IPS-NIHi7 (cell line): ENCODE measurements at regions not wholly inside any gene's neighbourhood (a gene's known extent, or its start where the extent isn't known, plus 50 kb on each side); places are given as distances from the start of the nearest gene placed in this dataset.

Experiments used
- DNase-seq: peaks from one replicate; pipeline ENCODE4 v3.0.0; 2012; ENCODE audit warnings: mixed read lengths; ENCODE audit errors: extremely low spot score

DNA sequence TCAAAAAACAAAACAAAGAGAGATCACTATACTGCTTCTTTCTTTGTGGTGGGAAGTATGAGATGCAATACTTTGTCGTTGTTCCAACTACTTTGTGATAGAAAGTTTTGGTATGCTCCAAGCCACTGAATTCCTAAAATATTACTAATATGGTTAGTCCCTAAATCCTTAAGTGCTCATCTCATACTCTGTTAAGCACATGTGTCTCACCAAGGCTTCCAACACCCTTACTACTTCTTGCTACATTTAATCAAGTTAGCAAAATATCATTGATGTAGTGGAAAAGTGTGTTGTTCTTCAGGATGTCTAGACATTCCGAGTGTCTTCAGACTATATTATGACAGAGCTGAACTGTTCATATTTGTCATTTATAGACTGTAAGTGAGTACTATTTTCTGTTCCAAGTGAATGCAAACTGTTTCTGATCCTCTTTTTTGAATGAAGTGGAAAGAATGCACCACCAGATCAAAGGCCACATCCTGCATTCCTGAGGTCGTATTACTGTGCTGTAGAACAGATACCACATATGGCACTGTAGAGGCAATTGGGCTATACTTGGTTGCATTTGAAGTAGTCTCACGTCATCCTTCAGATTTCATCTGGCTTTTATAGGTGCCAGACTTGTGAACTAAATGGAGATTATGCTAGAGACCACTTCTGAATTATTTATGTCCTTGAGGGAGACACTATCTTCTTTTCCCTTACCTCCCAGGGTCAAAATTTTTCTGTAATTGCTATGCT, 298.4 kb upstream of the ZNF521 start:
- DNase-seq: no peak

DNA sequence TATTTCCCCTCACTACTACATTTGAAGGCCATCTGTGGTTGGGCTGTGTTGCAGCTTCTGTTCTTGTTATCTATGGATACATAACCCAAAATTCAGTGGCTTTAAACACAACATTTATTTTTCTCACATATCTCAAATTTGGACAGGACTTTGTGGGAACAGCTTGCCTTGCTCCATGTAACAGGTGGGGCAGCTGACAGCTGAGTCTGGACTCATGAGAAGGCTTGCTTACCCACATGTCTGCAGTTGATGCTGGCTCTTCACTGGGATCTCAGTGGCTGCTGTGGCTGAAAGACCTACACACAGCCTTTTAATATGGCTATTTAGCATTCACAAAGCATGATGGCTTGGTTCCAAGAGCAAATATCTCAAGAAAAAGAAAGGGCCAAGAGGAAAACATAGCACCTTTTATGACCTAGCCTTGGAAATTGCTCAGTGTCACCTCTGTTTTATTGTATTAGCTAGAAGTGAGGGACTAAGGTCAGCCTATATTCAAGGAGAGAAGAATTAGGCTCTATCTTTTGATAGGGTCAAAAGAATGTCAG, 296.8 kb upstream of the ZNF521 start:
- no peak for DNase-seq

DNA sequence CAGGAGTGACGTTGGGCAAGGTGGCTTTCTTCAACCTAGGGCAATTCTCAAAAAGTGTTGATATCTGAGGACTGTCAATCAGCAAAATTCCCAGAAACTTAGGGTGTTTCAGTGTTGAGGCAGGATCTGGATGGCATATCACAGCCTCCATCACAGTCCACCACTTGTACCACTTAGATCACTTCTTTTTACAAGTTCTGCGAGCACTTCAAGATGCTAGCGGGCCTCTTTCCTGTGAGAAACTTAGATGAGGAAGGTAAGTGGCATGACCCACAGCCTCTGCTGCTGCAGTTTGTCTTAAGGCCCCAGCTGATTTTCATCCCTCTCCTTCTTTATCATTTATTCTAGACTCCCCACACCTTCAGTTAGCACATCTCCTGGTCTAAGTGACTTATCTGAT, 295.4 kb upstream of the ZNF521 start:
- DNase-seq: no peak

DNA sequence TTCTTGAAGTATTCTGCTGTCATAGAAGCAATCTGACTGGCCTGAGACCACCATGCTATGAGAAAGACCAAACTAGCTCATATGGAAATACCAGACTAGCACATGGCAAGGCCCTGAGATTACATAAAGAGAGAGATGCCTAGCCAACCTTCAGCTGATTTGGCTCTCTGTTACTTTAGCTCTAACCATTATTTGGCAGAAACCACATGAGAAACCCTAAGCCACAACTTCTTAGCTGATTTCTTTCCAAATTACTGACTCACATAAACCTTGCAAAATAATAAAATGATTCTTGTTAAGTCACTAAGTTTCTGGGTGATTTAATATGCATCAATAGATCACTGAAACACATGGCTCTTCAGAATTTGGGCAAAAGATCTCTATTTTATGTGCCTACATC, 295.0 kb upstream of the ZNF521 start:
- DNase-seq: no peak

- no peak for DNase-seq
These were observed 287.6 kb upstream of the ZNF521 start for GRCh38 chr18:25639596-25639995.

DNA sequence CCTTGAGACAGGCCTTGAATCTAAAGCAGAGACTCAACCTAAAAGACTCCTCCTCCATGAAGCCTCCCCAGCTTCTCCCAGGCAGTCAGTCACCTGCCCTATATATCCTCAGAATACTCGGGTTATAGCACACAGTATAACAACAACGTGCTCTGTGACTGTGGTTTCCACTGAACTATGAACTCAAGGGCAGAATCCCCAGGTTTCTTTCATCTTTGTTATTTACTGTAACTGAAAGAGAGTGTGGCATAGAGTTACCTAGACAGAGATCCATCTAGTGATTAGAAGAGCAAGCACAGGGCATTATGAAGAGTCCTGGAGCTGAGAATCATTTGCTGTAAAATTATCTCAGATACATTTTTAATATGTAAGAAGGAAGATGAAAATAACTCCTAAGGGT, 281.6 kb upstream of the ZNF521 start:
- DNase-seq: no peak

GRCh38 chr18:25630682-25631081, 278.7 kb upstream of the ZNF521 start:
- DNase-seq: no peak

DNA sequence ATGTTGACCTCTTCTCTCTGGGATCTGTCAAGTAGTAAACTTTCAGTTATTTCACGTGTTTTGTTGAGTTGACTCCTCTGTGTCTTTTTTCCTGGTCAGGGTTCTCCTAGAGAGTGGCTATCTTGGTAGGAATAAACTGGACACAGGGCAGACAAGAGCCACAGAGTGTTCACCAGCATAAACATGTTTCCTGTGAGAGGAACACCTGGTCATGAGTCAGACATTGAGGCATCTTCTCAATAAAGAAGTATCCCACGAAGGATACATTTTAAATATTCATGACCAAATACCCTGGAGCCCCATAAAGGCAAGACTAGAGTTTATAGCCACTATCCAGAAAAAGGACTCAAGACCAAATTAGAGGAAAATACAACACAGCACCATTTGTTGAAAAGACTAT, 269.7 kb upstream of the ZNF521 start:
- DNase-seq: no peak

- DNase-seq: no peak
These were observed 269.2 kb upstream of the ZNF521 start for GRCh38 chr18:25621144-25621543.

DNA sequence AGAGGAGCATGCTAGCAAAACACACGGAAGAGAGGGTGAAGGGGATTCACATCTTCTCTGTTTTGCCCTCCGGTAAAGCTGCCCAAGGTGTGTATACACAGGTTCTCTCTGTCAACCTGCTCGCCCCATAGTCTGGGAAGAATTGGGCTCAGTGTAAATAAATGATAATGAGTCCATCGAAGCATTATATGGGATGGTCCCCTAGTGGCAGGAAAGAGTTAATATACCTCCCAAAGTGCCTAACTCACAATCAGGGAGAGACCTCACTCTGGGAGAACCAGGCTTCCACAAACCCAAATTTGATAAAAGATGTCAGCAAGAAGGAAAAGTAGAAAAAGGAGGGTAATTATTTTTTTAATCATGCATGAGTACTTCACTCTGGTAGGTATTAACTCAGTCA, 262.2 kb upstream of the ZNF521 start:
- DNase-seq: no peak

GRCh38 chr18:25612466-25612865, 260.5 kb upstream of the ZNF521 start:
- DNase-seq: no peak

- DNase-seq: no peak
These were observed 256.1 kb upstream of the ZNF521 start for GRCh38 chr18:25608091-25608490.

DNA sequence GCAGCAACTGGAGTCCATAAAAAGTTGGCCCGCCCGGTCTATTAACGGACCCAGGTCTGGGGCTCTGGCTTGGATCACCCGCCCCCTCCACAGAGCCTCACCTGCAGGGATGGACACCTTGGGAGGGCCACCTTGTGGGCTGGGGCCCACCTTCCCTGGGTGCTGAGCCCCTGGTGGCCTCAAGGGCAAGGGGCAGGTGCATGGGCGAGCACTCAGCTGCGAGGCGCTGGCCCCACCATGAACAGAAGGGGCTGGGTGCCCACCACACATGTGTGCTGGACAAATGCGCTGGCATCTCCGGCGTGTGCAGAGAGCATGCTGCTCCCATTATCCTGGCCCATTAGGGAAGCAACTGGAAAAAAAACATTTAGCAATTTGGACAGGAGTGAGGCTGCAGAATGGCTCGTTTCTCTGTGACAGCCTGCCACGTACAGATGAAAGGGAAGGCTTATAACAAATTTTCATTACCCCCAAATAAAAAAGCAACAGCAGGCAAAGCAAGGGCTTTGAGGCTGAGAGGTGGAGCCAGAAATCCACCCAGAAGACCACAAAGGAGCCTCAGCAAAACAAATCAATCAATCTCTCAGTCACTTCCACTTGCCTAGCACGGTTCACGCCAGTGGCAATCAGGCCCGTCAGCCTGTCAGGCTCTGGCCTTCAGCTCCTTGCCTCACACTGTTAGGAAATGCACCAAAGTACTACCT, 253.1 kb upstream of the ZNF521 start:
- no peak for DNase-seq

DNA sequence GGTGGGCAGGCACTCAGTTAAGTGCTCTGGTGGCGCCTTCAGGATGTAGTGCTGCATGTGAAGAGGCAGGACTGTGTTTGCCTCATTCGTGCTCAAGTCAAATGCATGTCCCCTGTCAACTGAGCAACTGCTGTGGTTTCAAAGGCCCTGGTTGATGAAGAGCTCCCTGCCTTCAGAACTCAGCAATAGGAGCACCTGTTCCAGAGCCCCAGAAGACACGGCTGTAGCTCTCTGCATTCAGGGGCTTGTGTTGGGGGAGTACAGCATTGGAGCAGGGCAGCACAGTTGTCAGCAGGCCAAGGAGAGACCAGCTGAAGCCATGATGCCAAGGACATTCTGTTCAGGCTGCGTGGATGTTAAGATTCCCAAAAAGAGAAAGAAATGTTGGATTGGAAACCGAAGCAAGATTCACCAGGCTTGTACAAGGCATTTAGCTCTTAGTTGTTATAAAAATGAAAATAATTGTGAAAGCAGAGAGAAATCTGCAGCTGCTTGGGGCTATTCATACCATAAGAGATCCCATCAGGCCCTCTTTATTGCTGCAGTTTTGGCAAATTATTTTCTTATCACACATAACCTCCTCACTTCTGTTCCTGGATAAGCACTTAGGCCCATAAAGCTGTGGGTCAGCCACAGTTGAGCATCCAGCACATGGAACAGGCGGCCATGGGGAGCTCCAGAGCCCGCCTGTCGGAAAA, 252.4 kb upstream of the ZNF521 start:
- DNase-seq: no peak

GRCh38 chr18:25599443-25599842, 247.5 kb upstream of the ZNF521 start:
- DNase-seq: no peak

- no peak for DNase-seq
These were observed 245.5 kb upstream of the ZNF521 start for GRCh38 chr18:25597476-25597875.

DNA sequence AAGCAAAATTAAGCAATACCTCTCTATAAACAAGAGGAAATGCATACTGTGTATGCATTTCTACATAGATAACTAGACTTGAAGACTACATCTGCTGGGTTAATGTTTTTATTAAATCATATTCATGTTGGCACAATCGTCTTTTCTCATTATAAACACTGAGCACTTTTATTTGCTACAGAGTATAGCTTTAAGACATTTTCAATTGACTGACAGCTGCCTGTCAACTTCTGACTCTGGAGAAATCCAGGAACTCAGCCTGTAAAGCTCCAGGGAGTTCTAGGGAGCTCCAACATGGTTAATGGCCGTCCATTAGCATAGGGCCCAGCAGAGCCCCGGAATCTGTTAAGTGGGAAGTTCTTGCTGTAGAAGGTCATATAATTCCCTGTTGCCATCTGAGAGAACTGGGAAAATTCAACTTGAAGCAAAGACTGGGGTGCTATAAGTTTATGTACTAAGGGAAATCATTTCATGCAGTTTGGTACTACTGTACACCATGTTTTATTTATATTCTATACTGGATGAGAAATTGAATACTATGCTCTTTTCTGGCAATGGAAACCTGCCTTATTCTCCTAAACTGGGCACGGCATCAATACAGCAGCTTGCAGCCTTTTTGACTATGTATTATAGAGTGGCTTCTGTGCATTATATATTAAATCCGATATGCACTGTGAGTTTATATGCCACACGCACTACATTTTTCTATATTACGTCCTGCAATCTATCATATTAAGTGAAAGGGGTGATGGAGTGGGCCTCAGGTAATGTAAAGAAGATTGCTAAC, 243.5 kb upstream of the ZNF521 start:
- DNase-seq: no peak

DNA sequence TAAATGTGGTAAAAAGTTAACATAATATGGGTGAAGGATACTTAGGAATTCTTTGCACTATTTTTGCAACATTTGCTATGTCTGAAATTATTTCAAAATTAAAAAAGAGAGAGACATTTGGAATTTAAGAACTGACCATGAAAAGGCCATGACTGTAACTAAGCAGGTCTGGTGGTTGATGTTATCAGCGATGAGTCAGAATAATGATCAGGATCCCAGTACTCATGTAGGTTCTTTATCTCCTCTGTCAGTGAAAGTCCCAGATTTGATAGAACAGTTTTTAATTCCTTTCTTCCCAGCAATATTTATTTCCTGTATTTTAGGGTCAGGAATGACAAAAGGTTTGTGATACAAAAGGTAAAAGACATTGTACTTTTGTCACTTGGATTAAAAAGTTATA, 242.4 kb upstream of the ZNF521 start:
- DNase-seq: no peak

- no peak for DNase-seq
These were observed 240.9 kb upstream of the ZNF521 start for GRCh38 chr18:25592804-25593360.

DNA sequence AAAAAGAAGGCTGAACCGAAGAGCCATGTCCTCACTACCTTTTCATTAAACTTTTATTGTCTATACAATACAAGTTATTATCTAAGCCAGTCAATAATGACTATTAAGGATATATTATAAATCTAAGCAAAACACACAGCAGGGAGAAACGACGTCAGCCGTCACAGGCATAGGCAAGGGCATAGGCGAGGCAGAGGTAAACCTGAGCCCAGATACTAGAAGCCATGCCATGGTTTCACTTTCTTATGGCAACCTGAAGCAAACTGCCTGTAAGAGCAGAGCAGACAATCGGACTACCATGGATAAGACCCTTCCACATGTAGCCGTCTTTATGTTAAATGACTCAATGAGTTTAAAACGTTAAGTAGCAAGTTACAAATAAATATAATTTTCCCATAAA, 238.5 kb upstream of the ZNF521 start:
- DNase-seq: no peak

- no peak for DNase-seq
These were observed 235.6 kb upstream of the ZNF521 start for GRCh38 chr18:25587545-25587944.

DNA sequence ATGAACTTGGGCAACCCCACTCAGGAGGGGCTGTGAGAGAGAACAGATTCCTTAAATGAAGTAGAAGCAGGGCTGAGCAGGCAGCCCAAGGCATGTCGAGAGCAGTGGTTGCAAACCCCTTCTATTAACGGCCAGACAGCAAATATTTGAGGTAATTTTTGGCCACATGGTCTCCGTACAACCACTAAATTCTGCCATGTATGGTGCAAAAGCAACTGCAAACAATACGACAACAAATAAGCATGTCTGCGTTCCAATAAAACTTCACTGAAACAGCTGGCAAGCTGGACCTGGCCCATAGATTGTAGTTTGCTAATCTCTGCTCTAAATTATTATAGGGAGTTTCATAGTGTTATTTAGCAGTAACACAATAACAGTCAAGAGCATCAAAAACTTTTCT, 217.0 kb upstream of the ZNF521 start:
- DNase-seq: no peak
